BJ (cell line): ENCODE measurements at regions not wholly inside any gene's neighbourhood (a gene's known extent, or its start where the extent isn't known, plus 50 kb on each side); places are given as distances from the start of the nearest gene placed in this dataset.
"Not testable (repeated sequence)": the region's sequence is repeated elsewhere in the genome, so short reads cannot be mapped to it uniquely, and the experiment has no call there.

ENCODE experiments used
- CTCF ChIA-PET: fragments of 350-600 bp; formaldehyde crosslinking; extraction: SDS; loops from one replicate; lab custom pipeline; 2021; ENCODE audit warnings: antibody characterized with exemption, inconsistent platforms; lab: Yijun Ruan, JAX
- POLR2A ChIA-PET: fragments of 300-600 bp; sonication (Branson Sonifier 250); formaldehyde crosslinking; extraction: SDS; loops from one replicate; lab custom pipeline; 2021; ENCODE audit warnings: antibody characterized with exemption; lab: Charles Lee
- DNase-seq: peaks from one replicate; pipeline ENCODE4 v3.0.0-alpha.2; 2011; ENCODE audit warnings: low read depth
- H3K27me3 ChIP-seq: 2 replicates; pipeline ENCODE4 v1.6.0; 2011; ENCODE audit warnings: low read length; ENCODE audit not compliant: control insufficient read depth, insufficient read depth
- H3K36me3 ChIP-seq: 2 replicates; pipeline ENCODE4 v1.5.1; 2011; ENCODE audit warnings: low read length; ENCODE audit not compliant: control insufficient read depth, insufficient read depth
- H3K4me3 ChIP-seq: 2 replicates; pipeline ENCODE4 v1.5.1; 2011; ENCODE audit warnings: low read depth, mild to moderate bottlenecking, control low read depth, low read length
- TF ChIP-seq, protein P1 (sequence below): IDR thresholded peaks from 2 replicates; pipeline ENCODE4 v1.5.1; 2011; ENCODE audit warnings: low read depth, mild to moderate bottlenecking, control low read depth, inconsistent platforms, low read length, moderate library complexity; ENCODE audit not compliant: insufficient read depth

DNA sequence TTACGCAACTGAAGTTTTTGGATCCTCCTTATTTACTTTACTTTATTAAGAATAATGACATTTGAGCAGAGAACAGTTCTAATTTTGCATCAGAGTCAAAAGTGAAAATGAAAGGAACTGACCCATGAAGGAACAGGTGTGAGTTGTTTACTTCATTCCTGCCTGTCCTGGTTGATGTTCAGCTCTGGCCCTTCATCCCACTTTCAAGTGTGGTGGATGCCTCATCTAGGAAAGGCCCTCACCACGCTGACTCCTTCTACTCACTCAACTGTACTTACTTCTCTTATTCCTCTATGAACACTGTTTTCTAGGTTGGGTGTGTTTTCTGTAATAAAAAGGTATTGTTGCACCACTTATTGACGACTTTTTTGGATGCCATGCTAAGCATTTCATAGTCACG lies 61.8 kb upstream of the PLEKHG4B start:
- no peak for DNase-seq
- peaks cover 2% of the 10 kb centered on the region for H3K27me3 ChIP-seq
- H3K36me3 ChIP-seq, result no peaks in the 10 kb centered on the region
- no peak overlapping the region for H3K4me3 ChIP-seq
- TF ChIP-seq, protein P1, sequence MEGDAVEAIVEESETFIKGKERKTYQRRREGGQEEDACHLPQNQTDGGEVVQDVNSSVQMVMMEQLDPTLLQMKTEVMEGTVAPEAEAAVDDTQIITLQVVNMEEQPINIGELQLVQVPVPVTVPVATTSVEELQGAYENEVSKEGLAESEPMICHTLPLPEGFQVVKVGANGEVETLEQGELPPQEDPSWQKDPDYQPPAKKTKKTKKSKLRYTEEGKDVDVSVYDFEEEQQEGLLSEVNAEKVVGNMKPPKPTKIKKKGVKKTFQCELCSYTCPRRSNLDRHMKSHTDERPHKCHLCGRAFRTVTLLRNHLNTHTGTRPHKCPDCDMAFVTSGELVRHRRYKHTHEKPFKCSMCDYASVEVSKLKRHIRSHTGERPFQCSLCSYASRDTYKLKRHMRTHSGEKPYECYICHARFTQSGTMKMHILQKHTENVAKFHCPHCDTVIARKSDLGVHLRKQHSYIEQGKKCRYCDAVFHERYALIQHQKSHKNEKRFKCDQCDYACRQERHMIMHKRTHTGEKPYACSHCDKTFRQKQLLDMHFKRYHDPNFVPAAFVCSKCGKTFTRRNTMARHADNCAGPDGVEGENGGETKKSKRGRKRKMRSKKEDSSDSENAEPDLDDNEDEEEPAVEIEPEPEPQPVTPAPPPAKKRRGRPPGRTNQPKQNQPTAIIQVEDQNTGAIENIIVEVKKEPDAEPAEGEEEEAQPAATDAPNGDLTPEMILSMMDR, result no peak
- ChIA-PET POLR2A (no interaction called here), CTCF (no interaction called here)

GRCh38 chr5:30556-30955 lies 61.4 kb upstream of the PLEKHG4B start:
- H3K36me3 ChIP-seq, H3K27me3 ChIP-seq, POLR2A ChIA-PET, H3K4me3 ChIP-seq, CTCF ChIA-PET, DNase-seq: not testable (repeated sequence)

GRCh38 chr5:32165-32564 lies 59.8 kb upstream of the PLEKHG4B start:
- Histone ChIP-seq H3K27me3 (peaks cover 2% of the 10 kb centered on the region), H3K36me3 (no peaks in the 10 kb centered on the region), H3K4me3 (no peak overlapping the region)
- CTCF ChIA-PET, result no interaction called here
- POLR2A ChIA-PET, result no interaction called here
- no peak for DNase-seq
- TF ChIP-seq, protein P1, result no peak

DNA sequence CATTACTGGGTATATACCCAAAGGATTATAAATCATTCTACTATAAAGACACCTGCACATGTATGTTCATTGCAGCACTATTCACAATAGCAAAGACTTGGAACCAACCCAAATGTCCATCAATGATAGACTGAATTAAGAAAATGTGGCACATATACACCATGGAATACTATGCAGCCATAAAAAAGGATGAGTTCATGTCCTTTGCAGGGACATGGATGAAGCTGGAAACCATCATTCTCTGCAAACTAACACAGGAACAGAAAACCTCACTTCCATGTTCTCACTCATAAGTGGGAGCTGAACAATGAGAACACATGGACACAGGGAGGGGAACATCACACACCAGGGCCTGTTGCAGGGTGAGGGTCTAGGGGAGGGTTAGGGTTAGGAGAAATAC lies 56.4 kb upstream of the PLEKHG4B start:
- DNase-seq, H3K27me3 ChIP-seq, POLR2A ChIA-PET, H3K4me3 ChIP-seq, H3K36me3 ChIP-seq: not testable (repeated sequence)
- CTCF ChIA-PET, result interaction anchor here (1.0 kb wide), 1 partner anchor 9 kb away, joined by 3 read pairs; no protein-coding TSS in a partner anchor

DNA sequence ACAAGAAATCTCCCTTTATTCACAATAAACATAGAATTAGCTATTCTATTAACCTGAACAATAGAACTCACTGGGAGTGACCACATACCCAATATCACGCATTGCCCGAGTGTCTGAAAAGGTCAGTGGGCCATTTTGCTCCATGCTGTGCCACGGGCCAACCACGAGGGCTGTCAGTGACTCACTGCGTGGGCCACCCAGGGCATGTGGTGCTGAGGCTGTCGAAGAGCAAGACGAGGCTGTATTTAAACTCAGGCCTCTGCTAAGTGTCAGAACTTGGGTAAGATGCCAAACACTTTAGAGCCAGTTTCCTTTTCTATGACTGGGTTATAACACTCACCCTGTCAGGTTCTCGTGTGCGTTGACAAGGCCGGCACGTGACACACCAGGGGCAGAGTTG lies 54.8 kb upstream of the PLEKHG4B start:
- DNase-seq, POLR2A ChIA-PET, H3K27me3 ChIP-seq, H3K4me3 ChIP-seq, H3K36me3 ChIP-seq: not testable (repeated sequence)
- CTCF ChIA-PET, result interaction anchor here (0.6 kb wide), 1 partner anchor 12 kb away, joined by 3 read pairs; no protein-coding TSS in a partner anchor

- Histone ChIP-seq H3K36me3 (no peaks in the 10 kb centered on the region), H3K27me3 (peaks cover 3% of the 10 kb centered on the region), H3K4me3 (no peak overlapping the region)
- DNase-seq, result no peak
- TF ChIP-seq, protein P1, result no peak
- ChIA-PET POLR2A (no interaction called here), CTCF (no interaction called here)
These were observed 51.9 kb upstream of the PLEKHG4B start for GRCh38 chr5:39979-40583.
